GM10248 (cell line): ENCODE measurements at regions not wholly inside any gene's neighbourhood (a gene's known extent, or its start where the extent isn't known, plus 50 kb on each side); places are given as distances from the start of the nearest gene placed in this dataset.
"Not testable (repeated sequence)": the region's sequence is repeated elsewhere in the genome, so short reads cannot be mapped to it uniquely, and the experiment has no call there.

Experiments used
- CTCF ChIA-PET: fragments of 300-600 bp; sonication (Branson Sonifier 250); formaldehyde crosslinking; extraction: SDS; loops from one replicate; lab custom pipeline; 2021; ENCODE audit warnings: antibody characterized with exemption; lab: Yijun Ruan, JAX
- POLR2A ChIA-PET: fragments of 350-650 bp; sonication (Branson Sonifier 250); formaldehyde crosslinking; extraction: SDS; loops from one replicate; lab custom pipeline; 2020; ENCODE audit warnings: antibody characterized with exemption; lab: Yijun Ruan, JAX
- DNase-seq: peaks from one replicate; pipeline ENCODE4 v3.0.0; 2012; ENCODE audit errors: extremely low spot score
- CTCF ChIP-seq: IDR thresholded peaks from 2 replicates; pipeline ENCODE4 v1.5.1; 2012; ENCODE audit warnings: mild to moderate bottlenecking, low read depth; ENCODE audit errors: extremely low read depth, missing control alignments, control extremely low read depth

GRCh38 chr4:82276332-82276640 lies 97.5 kb downstream of the HNRNPD start:
- ChIA-PET CTCF (interaction anchor here (1.1 to 1.3 kb wide), 2 partner anchors 9 to 10 kb away, joined by 3 read pairs; no protein-coding TSS in a partner anchor), POLR2A (no interaction called here)
- no peak for DNase-seq
- no peak for TF ChIP-seq CTCF

GRCh38 chr4:82275431-82276331 lies 98.1 kb downstream of the HNRNPD start:
- ChIA-PET CTCF (interaction anchor here (1.1 to 1.3 kb wide), 2 partner anchors 9 kb away, joined by 3 read pairs; no protein-coding TSS in a partner anchor), POLR2A (no interaction called here)
- DNase-seq: no peak
- no peak for TF ChIP-seq CTCF

GRCh38 chr4:82274700-82275099 lies 99.1 kb downstream of the HNRNPD start:
- CTCF ChIA-PET, DNase-seq, POLR2A ChIA-PET: not testable (repeated sequence)

GRCh38 chr4:82272523-82272922 lies 101.3 kb downstream of the HNRNPD start:
- CTCF ChIA-PET: interaction anchor here (1.2 to 1.6 kb wide), 2 partner anchors 11 to 805 kb away, joined by 3 to 4 read pairs; no protein-coding TSS in a partner anchor
- POLR2A ChIA-PET, DNase-seq: not testable (repeated sequence)

GRCh38 chr4:82271915-82272480 lies 101.8 kb downstream of the HNRNPD start:
- DNase-seq, POLR2A ChIA-PET: not testable (repeated sequence)
- CTCF ChIA-PET: interaction anchor here (1.2 kb wide), 1 partner anchor 12 kb away, joined by 3 read pairs; no protein-coding TSS in a partner anchor

GRCh38 chr4:82268826-82269193 lies 105.0 kb downstream of the HNRNPD start:
- no peak for TF ChIP-seq CTCF
- CTCF ChIA-PET: interaction anchor here (0.8 to 2.1 kb wide), 12 partner anchors 13 to 875 kb away, joined by 3 to 11 read pairs (median 5); partner anchors contain the start of gene RASGEF1B
- DNase-seq: no peak
- POLR2A ChIA-PET: no interaction called here

- ChIA-PET CTCF (interaction anchor here (0.7 to 2.1 kb wide), 16 partner anchors 10 to 874 kb away, joined by 3 to 11 read pairs (median 4); partner anchors contain the start of gene RASGEF1B), POLR2A (no interaction called here)
- TF ChIP-seq CTCF: peak; percentile 89
- DNase-seq: peak; percentile 38
Observed at GRCh38 chr4:82268050-82268825, 105.6 kb downstream of the HNRNPD start.
